Activated T-cell treated with anti-CD3 and anti-CD28 coated beads, Interleukin-2, amount 50 U/mL, for 48 hours (primary cell): ENCODE measurements at regions not wholly inside any gene's neighbourhood (a gene's known extent, or its start where the extent isn't known, plus 50 kb on each side); places are given as distances from the start of the nearest gene placed in this dataset.
"Not testable (repeated sequence)": the region's sequence is repeated elsewhere in the genome, so short reads cannot be mapped to it uniquely, and the experiment has no call there.

ENCODE experiments used
- DNase-seq, 2 experiments: peaks; one replicate each; pipeline ENCODE4 v3.0.0-alpha.2; 2020

GRCh38 chr7:98728555-98728954 lies 111.5 kb downstream of the NPTX2 start:
- no peak for DNase-seq

- no peak for DNase-seq
These were observed 112.0 kb downstream of the NPTX2 start for GRCh38 chr7:98729121-98729520.

- DNase-seq: no peak
These were observed 113.2 kb downstream of the NPTX2 start for GRCh38 chr7:98730326-98730725.

- no peak for DNase-seq
These were observed 114.6 kb downstream of the NPTX2 start for GRCh38 chr7:98731651-98732050.

GRCh38 chr7:98733036-98733435 lies 116.0 kb downstream of the NPTX2 start:
- DNase-seq: peak; percentile 77 to 79

- no peak for DNase-seq
These were observed 118.7 kb downstream of the NPTX2 start for GRCh38 chr7:98735801-98736200.

GRCh38 chr7:98736461-98736860 lies 119.4 kb downstream of the NPTX2 start:
- not testable (repeated sequence) for DNase-seq

GRCh38 chr7:98737176-98737575 lies 120.1 kb downstream of the NPTX2 start:
- no peak for DNase-seq

GRCh38 chr7:98740643-98741042 lies 123.6 kb downstream of the NPTX2 start:
- DNase-seq: no peak

- DNase-seq: peak; percentile 79 to 85
These were observed 124.0 kb downstream of the TMEM130 start for GRCh38 chr7:98745722-98746318.

- no peak for DNase-seq
These were observed 121.7 kb downstream of the TMEM130 start for GRCh38 chr7:98748090-98748489.

GRCh38 chr7:98753176-98753575 lies 116.6 kb downstream of the TMEM130 start:
- no peak for DNase-seq

GRCh38 chr7:98753989-98754479 lies 115.8 kb downstream of the TMEM130 start:
- DNase-seq: no peak

- DNase-seq: no peak
These were observed 114.5 kb downstream of the TMEM130 start for GRCh38 chr7:98755138-98755898.

GRCh38 chr7:98758157-98758556 lies 111.7 kb downstream of the TMEM130 start:
- no peak for DNase-seq

GRCh38 chr7:98760201-98760651 lies 109.6 kb downstream of the TMEM130 start:
- no peak for DNase-seq

GRCh38 chr7:98761225-98761624 lies 108.6 kb downstream of the TMEM130 start:
- DNase-seq: no peak

GRCh38 chr7:98762620-98763019 lies 107.2 kb downstream of the TMEM130 start:
- DNase-seq: no peak

GRCh38 chr7:98763441-98763840 lies 106.4 kb downstream of the TMEM130 start:
- DNase-seq: no peak

- DNase-seq: no peak
These were observed 104.9 kb downstream of the TMEM130 start for GRCh38 chr7:98764946-98765345.

- DNase-seq: not testable (repeated sequence)
These were observed 99.7 kb downstream of the TMEM130 start for GRCh38 chr7:98770085-98770484.

- no peak for DNase-seq
These were observed 98.3 kb downstream of the TMEM130 start for GRCh38 chr7:98771519-98771918.

GRCh38 chr7:98771941-98772603 lies 97.7 kb downstream of the TMEM130 start:
- DNase-seq: no peak

GRCh38 chr7:98774884-98775283 lies 94.9 kb downstream of the TMEM130 start:
- DNase-seq: no peak
